CD4-positive, alpha-beta T cell treated with Interleukin-17A for 1 hour (primary cell): ENCODE measurements at regions not wholly inside any gene's neighbourhood (a gene's known extent, or its start where the extent isn't known, plus 50 kb on each side); places are given as distances from the start of the nearest gene placed in this dataset.

Experiments
- DNase-seq: peaks from one replicate; pipeline ENCODE4 v3.0.0-alpha.2; 2020

- no peak for DNase-seq
Observed at GRCh38 chr5:145499483-145499882, 335.7 kb downstream of the PRELID2 start.

- DNase-seq: no peak
Observed at GRCh38 chr5:145497052-145497451, 338.1 kb downstream of the PRELID2 start.

- no peak for DNase-seq
Observed at GRCh38 chr5:145495741-145496140, 339.4 kb downstream of the PRELID2 start.

- DNase-seq: no peak
Observed at GRCh38 chr5:145495196-145495595, 339.9 kb downstream of the PRELID2 start.

GRCh38 chr5:145493435-145493834 lies 341.7 kb downstream of the PRELID2 start:
- DNase-seq: no peak

- DNase-seq: no peak
Observed at GRCh38 chr5:145489516-145489915, 345.6 kb downstream of the PRELID2 start.

- DNase-seq: no peak
Observed at GRCh38 chr5:145484158-145484557, 351.0 kb downstream of the PRELID2 start.

GRCh38 chr5:145483212-145483611 lies 351.9 kb downstream of the PRELID2 start:
- DNase-seq: no peak

GRCh38 chr5:145479857-145480256 lies 355.3 kb downstream of the PRELID2 start:
- DNase-seq: no peak

- DNase-seq: no peak
Observed at GRCh38 chr5:145479271-145479670, 355.9 kb downstream of the PRELID2 start.

GRCh38 chr5:145478651-145479050 lies 356.5 kb downstream of the PRELID2 start:
- no peak for DNase-seq

GRCh38 chr5:145473042-145473642 lies 362.0 kb downstream of the PRELID2 start:
- DNase-seq: no peak

GRCh38 chr5:145471831-145472612 lies 363.1 kb downstream of the PRELID2 start:
- no peak for DNase-seq

GRCh38 chr5:145471026-145471425 lies 364.1 kb downstream of the PRELID2 start:
- DNase-seq: no peak

- no peak for DNase-seq
Observed at GRCh38 chr5:145470396-145470979, 364.7 kb downstream of the PRELID2 start.

GRCh38 chr5:145467446-145467845 lies 367.7 kb downstream of the PRELID2 start:
- DNase-seq: no peak

GRCh38 chr5:145466533-145466932 lies 368.6 kb downstream of the PRELID2 start:
- no peak for DNase-seq

- DNase-seq: no peak
Observed at GRCh38 chr5:145465474-145466263, 369.5 kb downstream of the PRELID2 start.

- DNase-seq: no peak
Observed at GRCh38 chr5:145464171-145464570, 371.0 kb downstream of the PRELID2 start.

- DNase-seq: no peak
Observed at GRCh38 chr5:145463634-145464033, 371.5 kb downstream of the PRELID2 start.

- DNase-seq: no peak
Observed at GRCh38 chr5:145462525-145462924, 372.6 kb downstream of the PRELID2 start.

GRCh38 chr5:145450286-145450885 lies 384.8 kb downstream of the PRELID2 start:
- DNase-seq: no peak

- no peak for DNase-seq
Observed at GRCh38 chr5:145449794-145450193, 385.3 kb downstream of the PRELID2 start.
